B cell (primary cell): ENCODE measurements at regions not wholly inside any gene's neighbourhood (a gene's known extent, or its start where the extent isn't known, plus 50 kb on each side); places are given as distances from the start of the nearest gene placed in this dataset.

ENCODE experiments used
- ATAC-seq: fragments of 200-7000 bp; cut with Tn5 transposase; one replicate; pipeline ENCODE4 v1.10.0; 2021; ENCODE audit warnings: low read depth, mild to moderate bottlenecking, moderate number of reproducible peaks, moderate library complexity
- CTCF ChIA-PET: fragments of 350-600 bp; sonication (Branson Sonifier 250); formaldehyde crosslinking; loops from one replicate; lab custom pipeline; 2021; ENCODE audit warnings: antibody characterized with exemption, inconsistent platforms; lab: Charles Lee
- POLR2A ChIA-PET: fragments of 350-600 bp; sonication (Branson Sonifier 250); formaldehyde crosslinking; loops from one replicate; lab custom pipeline; 2021; ENCODE audit warnings: antibody characterized with exemption; lab: Charles Lee
- DNase-seq: peaks from one replicate; pipeline ENCODE4 v3.0.0; 2013
- H2AFZ ChIP-seq: 2 replicates; pipeline ENCODE4 v1.6.1; 2012; ENCODE audit warnings: mild to moderate bottlenecking, low read depth, low read length; ENCODE audit not compliant: insufficient read depth, poor library complexity, severe bottlenecking
- H3K27ac ChIP-seq, 2 donors: 1 replicate in 1 of 2; 2 replicates in 1 of 2; pipeline ENCODE4 v1.5.1; 2012 to 2013; ENCODE audit warnings: low read length in 2 of 2, mild to moderate bottlenecking in 2 of 2, moderate library complexity in 1 of 2
- H3K27me3 ChIP-seq, 4 experiments: fragments of 200-600 bp in 1 of 4; sonication (generic) in 1 of 4; replicated peaks in 1 of 4; 1 replicate in 2 of 4; 2 replicates in 2 of 4; pipeline versions ENCODE4 v1.6.1 to v1.7.0; 2013 to 2016; ENCODE audit warnings: low read length in 3 of 4, mild to moderate bottlenecking in 2 of 4, mixed read lengths in 1 of 4, moderate library complexity in 1 of 4; ENCODE audit not compliant: insufficient read depth in 4 of 4, control insufficient read depth in 3 of 4; ENCODE audit errors: control extremely low read depth in 1 of 4
- H3K36me3 ChIP-seq, 2 experiments: replicated peaks in 1 of 2; 1 replicate in 1 of 2; 2 replicates in 1 of 2; pipeline versions ENCODE4 v1.6.1 to v1.7.1; 2013; ENCODE audit warnings: low read length in 1 of 2; ENCODE audit not compliant: insufficient read depth in 2 of 2, control insufficient read depth in 1 of 2; ENCODE audit errors: control extremely low read depth in 1 of 2, extremely low read depth in 1 of 2
- H3K4me1 ChIP-seq, 2 donors: fragments of 200-600 bp in 1 of 2; sonication (generic) in 1 of 2; 1 replicate in 1 of 2; 2 replicates in 1 of 2; pipeline versions ENCODE4 v1.5.1 to v1.6.1; 2013 to 2017; ENCODE audit warnings: low read length in 2 of 2; ENCODE audit not compliant: control insufficient read depth in 2 of 2, insufficient read depth in 2 of 2
- H3K4me2 ChIP-seq: replicated peaks from 2 replicates; pipeline ENCODE3; 2012; ENCODE audit warnings: mild to moderate bottlenecking, low read depth, low read length; ENCODE audit not compliant: poor library complexity, severe bottlenecking
- H3K4me3 ChIP-seq, 5 experiments: fragments of 200-600 bp in 1 of 5; sonication (generic) in 1 of 5; 1 replicate in 3 of 5; 2 replicates in 2 of 5; pipeline versions ENCODE4 v1.5.1 to v1.7.0; 2011 to 2016; ENCODE audit warnings: low read length in 4 of 5, mild to moderate bottlenecking in 4 of 5, low read depth in 2 of 5, control low read depth in 1 of 5, moderate library complexity in 1 of 5; ENCODE audit not compliant: insufficient read depth in 1 of 5; ENCODE audit errors: control extremely low read depth in 1 of 5, extremely low read depth in 1 of 5
- H3K79me2 ChIP-seq: fragments of 200-600 bp; sonication (generic); one replicate; pipeline ENCODE4 v1.6.0; 2016; ENCODE audit warnings: low read length; ENCODE audit not compliant: control insufficient read depth, insufficient read depth
- H3K9ac ChIP-seq: fragments of 200-600 bp; sonication (generic); 2 replicates; pipeline ENCODE4 v1.6.1; 2017; ENCODE audit warnings: mild to moderate bottlenecking, low read length, moderate library complexity
- H3K9me3 ChIP-seq, 3 donors: one replicate each; pipeline versions ENCODE4 v1.6.1 to v1.7.1; 2013; ENCODE audit warnings: low read length in 2 of 3; ENCODE audit not compliant: control insufficient read depth in 2 of 3, insufficient read depth in 1 of 3; ENCODE audit errors: control extremely low read depth in 1 of 3
- H4K20me1 ChIP-seq: 2 replicates; pipeline ENCODE4 v1.6.0; 2012; ENCODE audit warnings: mild to moderate bottlenecking, low read length; ENCODE audit not compliant: insufficient read depth, control insufficient read depth, poor library complexity, severe bottlenecking
- H3K27ac Mint-ChIP-seq: one replicate; pipeline ENCODE4 v1.8.0; 2021; ENCODE audit warnings: mixed read lengths
- H3K27me3 Mint-ChIP-seq: one replicate; pipeline ENCODE4 v1.8.0; 2021; ENCODE audit warnings: mixed read lengths
- H3K4me1 Mint-ChIP-seq: one replicate; pipeline ENCODE4 v1.8.0; 2021; ENCODE audit warnings: mixed read lengths
- H3K4me3 Mint-ChIP-seq: one replicate; pipeline ENCODE4 v1.8.0; 2021; ENCODE audit warnings: mixed read lengths
- H3K9me3 Mint-ChIP-seq: one replicate; pipeline ENCODE4 v1.8.0; 2022; ENCODE audit warnings: mixed read lengths; ENCODE audit not compliant: insufficient read depth
- CTCF ChIP-seq: fragments of 200-600 bp; IDR thresholded peaks from one replicate; pipeline ENCODE4 v1.8.0; 2022; ENCODE audit warnings: antibody characterized with exemption, mild to moderate bottlenecking
- EZH2 ChIP-seq: IDR thresholded peaks from 2 replicates; pipeline ENCODE4 v1.6.1; 2012; ENCODE audit warnings: borderline replicate concordance, low read depth, mild to moderate bottlenecking, moderate library complexity, low read length; ENCODE audit not compliant: insufficient read depth, poor library complexity, severe bottlenecking
- WGBS: methylation state at CpG from one replicate; pipeline ENCODE4 v1.1.5; 2013; ENCODE audit warnings: missing lambda C conversion rate; ENCODE audit not compliant: insufficient coverage; 5-methylcytosine and 5-hydroxymethylcytosine counted together
- intact Hi-C: fragments of 100-400 bp; cut with micrococcal nuclease; formaldehyde crosslinking; loops from one replicate; pipeline ENCODE4 v1.10.0; 2022

- H3K4me3 ChIP-seq = no peak overlapping the region
- no peak overlapping the region for H2AFZ ChIP-seq
- no peaks in the 10 kb centered on the region for H4K20me1 ChIP-seq
- Mint-ChIP-seq H3K27me3 (no peaks in the 10 kb centered on the region), H3K27ac (no peak overlapping the region), H3K9me3 (peaks cover 10% of the 10 kb centered on the region), H3K4me3 (no peak overlapping the region), H3K4me1 (no peaks in the 10 kb centered on the region)
- no peak overlapping the region for H3K4me2 ChIP-seq
- H3K79me2 ChIP-seq = no peaks in the 10 kb centered on the region
- ChIA-PET CTCF (no interaction called here), POLR2A (no interaction called here)
- ATAC-seq (no peak), DNase-seq (no peak)
- TF ChIP-seq CTCF (no peak), EZH2 (no peak)
- no peak overlapping the region for H3K9ac ChIP-seq
- WGBS = no CpG with 5 or more reads among the region's 3 CpGs
- no peaks in the 10 kb centered on the region for H3K36me3 ChIP-seq
- no peaks in the 10 kb centered on the region for H3K4me1 ChIP-seq
- peaks cover 0 to 8% (median 0%) of the 10 kb centered on the region in 3 donors for H3K9me3 ChIP-seq
- intact Hi-C loops = no loop called here
- no peak overlapping the region for H3K27ac ChIP-seq
- no peaks in the 10 kb centered on the region for H3K27me3 ChIP-seq
Measured at GRCh38 chr3:80152692-80153091, 384.9 kb upstream of the ROBO1 start.

- Histone ChIP-seq H3K36me3 (no peaks in the 10 kb centered on the region), H3K27me3 (no peaks in the 10 kb centered on the region), H3K9me3 (no peaks in the 10 kb centered on the region), H3K4me2 (no peak overlapping the region), H2AFZ (no peak overlapping the region), H4K20me1 (no peaks in the 10 kb centered on the region), H3K4me1 (no peaks in the 10 kb centered on the region), H3K4me3 (no peak overlapping the region), H3K27ac (no peak overlapping the region), H3K79me2 (no peaks in the 10 kb centered on the region), H3K9ac (no peak overlapping the region)
- Mint-ChIP-seq H3K9me3 (peaks cover 2% of the 10 kb centered on the region), H3K27ac (no peak overlapping the region), H3K4me3 (no peak overlapping the region), H3K27me3 (no peaks in the 10 kb centered on the region), H3K4me1 (no peaks in the 10 kb centered on the region)
- TF ChIP-seq CTCF (no peak), EZH2 (no peak)
- intact Hi-C loops = no loop called here
- ChIA-PET CTCF (no interaction called here), POLR2A (no interaction called here)
- WGBS = no CpG with 5 or more reads among the region's 4 CpGs
- DNase-seq (no peak), ATAC-seq (no peak)
Measured at GRCh38 chr3:80142714-80143113, 374.9 kb upstream of the ROBO1 start.
